ENCODE measurements at regions not wholly inside any gene's neighbourhood (a gene's known extent, or its start where the extent isn't known, plus 50 kb on each side); places are given as distances from the start of the nearest gene placed in this dataset.

DNA sequence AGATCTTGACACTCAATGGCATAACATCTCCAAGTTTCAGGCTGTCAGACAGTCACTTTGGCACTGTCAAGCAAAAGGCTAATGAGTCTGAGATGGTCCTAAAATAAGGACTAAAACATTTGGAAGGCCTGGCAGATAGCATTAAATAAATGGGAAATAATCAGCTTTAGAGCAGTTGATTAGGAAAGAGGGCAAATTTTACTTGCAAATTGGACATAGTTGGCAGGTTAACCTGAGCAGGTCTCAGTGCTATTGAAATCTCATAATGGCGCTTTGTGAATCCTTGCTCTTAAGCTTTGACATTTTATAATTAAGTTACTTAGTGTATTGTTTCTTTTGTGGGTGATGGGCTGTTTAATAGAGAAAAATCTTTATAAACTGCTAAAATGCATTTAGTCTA lies 1003.1 kb upstream of the GBE1 start:
- TF ChIP-seq POLR2A (IDR thresholded peaks at IDR 0.05), result no peak
- TF ChIP-seq, protein P1, sequence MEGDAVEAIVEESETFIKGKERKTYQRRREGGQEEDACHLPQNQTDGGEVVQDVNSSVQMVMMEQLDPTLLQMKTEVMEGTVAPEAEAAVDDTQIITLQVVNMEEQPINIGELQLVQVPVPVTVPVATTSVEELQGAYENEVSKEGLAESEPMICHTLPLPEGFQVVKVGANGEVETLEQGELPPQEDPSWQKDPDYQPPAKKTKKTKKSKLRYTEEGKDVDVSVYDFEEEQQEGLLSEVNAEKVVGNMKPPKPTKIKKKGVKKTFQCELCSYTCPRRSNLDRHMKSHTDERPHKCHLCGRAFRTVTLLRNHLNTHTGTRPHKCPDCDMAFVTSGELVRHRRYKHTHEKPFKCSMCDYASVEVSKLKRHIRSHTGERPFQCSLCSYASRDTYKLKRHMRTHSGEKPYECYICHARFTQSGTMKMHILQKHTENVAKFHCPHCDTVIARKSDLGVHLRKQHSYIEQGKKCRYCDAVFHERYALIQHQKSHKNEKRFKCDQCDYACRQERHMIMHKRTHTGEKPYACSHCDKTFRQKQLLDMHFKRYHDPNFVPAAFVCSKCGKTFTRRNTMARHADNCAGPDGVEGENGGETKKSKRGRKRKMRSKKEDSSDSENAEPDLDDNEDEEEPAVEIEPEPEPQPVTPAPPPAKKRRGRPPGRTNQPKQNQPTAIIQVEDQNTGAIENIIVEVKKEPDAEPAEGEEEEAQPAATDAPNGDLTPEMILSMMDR (IDR thresholded peaks at IDR 0.05 in 4 of 5, conservative IDR thresholded peaks at IDR 0.05 in 1 of 5), result no peak
